Spleen (tissue), 11 donors: ENCODE measurements at regions not wholly inside any gene's neighbourhood (a gene's known extent, or its start where the extent isn't known, plus 50 kb on each side); places are given as distances from the start of the nearest gene placed in this dataset.

Source experiments
- DNase-seq: peaks from one replicate; pipeline ENCODE4 v3.0.0-alpha.2; 2020
- H3K27ac ChIP-seq, 8 donors: fragments of 200-600 bp; sonication (generic) in 7 of 8; 1 replicate in 4 of 8; 2 replicates in 4 of 8; pipeline versions ENCODE4 v1.5.0 to v1.8.0; 2016 to 2021; ENCODE audit warnings: inconsistent platforms in 4 of 8, mild to moderate bottlenecking in 4 of 8, moderate library complexity in 1 of 8
- H3K27me3 ChIP-seq, 7 donors: fragments of 200-600 bp; sonication (generic) in 6 of 7; replicated peaks in 1 of 7; 1 replicate in 4 of 7; 2 replicates in 3 of 7; pipeline versions ENCODE4 v1.5.0 to v1.8.0; 2016 to 2021; ENCODE audit warnings: inconsistent platforms in 3 of 7, mild to moderate bottlenecking in 1 of 7
- H3K36me3 ChIP-seq, 6 donors: fragments of 200-600 bp; sonication (generic) in 5 of 6; 1 replicate in 4 of 6; 2 replicates in 2 of 6; pipeline versions ENCODE4 v1.5.0 to v1.8.0; 2016 to 2021; ENCODE audit warnings: inconsistent platforms in 2 of 6
- H3K4me1 ChIP-seq, 6 donors: fragments of 200-600 bp; sonication (generic) in 5 of 6; 1 replicate in 3 of 6; 2 replicates in 3 of 6; pipeline versions ENCODE4 v1.5.0 to v1.8.0; 2016 to 2021; ENCODE audit warnings: inconsistent platforms in 3 of 6
- H3K4me3 ChIP-seq, 8 donors: fragments of 200-600 bp; sonication (generic) in 7 of 8; 1 replicate in 4 of 8; 2 replicates in 4 of 8; pipeline versions ENCODE4 v1.5.0 to v1.8.0; 2016 to 2021; ENCODE audit warnings: inconsistent platforms in 4 of 8, mild to moderate bottlenecking in 4 of 8, moderate library complexity in 2 of 8
- H3K9me3 ChIP-seq, 8 donors: fragments of 200-600 bp; sonication (generic) in 7 of 8; 1 replicate in 4 of 8; 2 replicates in 4 of 8; pipeline versions ENCODE4 v1.5.0 to v1.8.0; 2016 to 2021; ENCODE audit warnings: inconsistent platforms in 4 of 8
- CTCF ChIP-seq, 11 experiments: fragments of 200-600 bp in 7 of 11; fragments of 450-650 bp in 4 of 11; sonication (generic) in 4 of 11; IDR thresholded peaks in 8 of 11; conservative IDR thresholded peaks in 3 of 11; 1 replicate in 7 of 11; 2 replicates in 4 of 11; pipeline versions ENCODE4 v1.4.0 to v1.8.0; 2016 to 2021; ENCODE audit warnings: antibody characterized with exemption in 11 of 11, inconsistent platforms in 4 of 11, mild to moderate bottlenecking in 1 of 11
- POLR2A ChIP-seq, 3 donors: fragments of 450-650 bp; IDR thresholded peaks; one replicate each; pipeline ENCODE4 v1.5.1; 2017; ENCODE audit warnings: antibody characterized with exemption in 3 of 3, mild to moderate bottlenecking in 1 of 3
- POLR2AphosphoS5 ChIP-seq, 3 donors: sonication (generic); formaldehyde crosslinking; IDR thresholded peaks; one replicate each; pipeline ENCODE4 v1.5.1; 2017; ENCODE audit warnings: antibody characterized with exemption in 3 of 3
- WGBS, 5 donors: extraction: QIAGEN DNeasy Blood & Tissue Kit in 3 of 5; methylation state at CpG; one replicate each; pipeline versions ENCODE4 v1.1.5 to v1.1.7; 2013 to 2018; 5-methylcytosine and 5-hydroxymethylcytosine counted together
- intact Hi-C: fragments of 100-400 bp; cut with DNase I; formaldehyde crosslinking; loops from one replicate; pipeline ENCODE4 v1.15.0; 2023; ENCODE audit warnings: low total_unique reads
- donor health status: healthy with polysubstance abuse.
- donor health status: DM: no; HTN: no; CAD: no; lungs with moderate emphysema.
- donor health status: DM: no; HTN: no; CAD: no.
- donor health status: Bipolar disorder and iron deficiency.
- donor health status: healthy.
- donor health status: DM: no; HTN: no; CAD: no.
- donor health status: DM: yes; HTN: yes; CAD: no.

- no peak overlapping the region for H3K4me3 ChIP-seq
- H3K36me3 ChIP-seq: no peaks in the 10 kb centered on the region
- no peak overlapping the region for H3K27ac ChIP-seq
- TF ChIP-seq POLR2A (IDR thresholded peaks at IDR 0.05) (no peak), CTCF (IDR thresholded peaks at IDR 0.05 in 8 of 11, conservative IDR thresholded peaks at IDR 0.05 in 3 of 11) (no peak), POLR2AphosphoS5 (IDR thresholded peaks at IDR 0.05) (no peak)
- intact Hi-C loops: no loop called here
- peaks cover 0 to 13% (median 0%) of the 10 kb centered on the region in 6 donors for H3K4me1 ChIP-seq
- DNase-seq: no peak
- 0 to 95% (median 55%) methylated on average over 1 of the region's 1 CpG for WGBS, 5 donors
- no peaks in the 10 kb centered on the region for H3K9me3 ChIP-seq
- H3K27me3 ChIP-seq: peaks cover 0 to 11% (median 0%) of the 10 kb centered on the region in 7 donors
Measured at GRCh38 chr20:60126975-60127374, 168.8 kb downstream of the CDH26 start.

GRCh38 chr20:60131375-60131774, 173.2 kb downstream of the CDH26 start:
- 9 to 32% (median 21%) methylated on average over 6 of the region's 6 CpGs for WGBS, 5 donors
- no peak for DNase-seq

GRCh38 chr20:60132162-60132826, 174.1 kb downstream of the CDH26 start:
- 73 to 87% (median 80%) methylated on average over 8 of the region's 8 CpGs for whole genome bisulfite sequencing, 5 donors
- H3K36me3 ChIP-seq: no peaks in the 10 kb centered on the region
- peaks cover 0 to 3% (median 0%) of the 10 kb centered on the region in 7 donors for H3K27me3 ChIP-seq
- no peak overlapping the region for H3K4me3 ChIP-seq
- DNase-seq: no peak
- intact Hi-C loops: no loop called here
- no peaks in the 10 kb centered on the region for H3K9me3 ChIP-seq
- H3K4me1 ChIP-seq: peaks cover 0 to 32% (median 4%) of the 10 kb centered on the region in 6 donors
- TF ChIP-seq POLR2AphosphoS5 (IDR thresholded peaks at IDR 0.05) (no peak), POLR2A (IDR thresholded peaks at IDR 0.05) (no peak), CTCF (IDR thresholded peaks at IDR 0.05 in 8 of 11, conservative IDR thresholded peaks at IDR 0.05 in 3 of 11) (no peak)
- no peak overlapping the region for H3K27ac ChIP-seq

More at GRCh38 chr20:60131375-60131774, 173.2 kb downstream of the CDH26 start:
- H3K36me3 ChIP-seq: no peaks in the 10 kb centered on the region
- peaks cover 0 to 3% (median 0%) of the 10 kb centered on the region in 7 donors for H3K27me3 ChIP-seq
- no peak overlapping the region for H3K27ac ChIP-seq
- H3K9me3 ChIP-seq: no peaks in the 10 kb centered on the region
- H3K4me3 ChIP-seq: no peak overlapping the region
- intact Hi-C loops: no loop called here
- TF ChIP-seq POLR2A (IDR thresholded peaks at IDR 0.05): no peak
- TF ChIP-seq CTCF (IDR thresholded peaks at IDR 0.05 in 8 of 11, conservative IDR thresholded peaks at IDR 0.05 in 3 of 11): no peak
- TF ChIP-seq POLR2AphosphoS5 (IDR thresholded peaks at IDR 0.05): no peak
- peaks cover 0 to 24% (median 0%) of the 10 kb centered on the region in 6 donors for H3K4me1 ChIP-seq

- WGBS, 5 donors: 55 to 70% (median 63%) methylated on average over 14 of the region's 14 CpGs
- Histone ChIP-seq H3K9me3 (no peaks in the 10 kb centered on the region), H3K4me1 (peaks cover 0 to 39% (median 9%) of the 10 kb centered on the region in 6 donors), H3K4me3 (no peak overlapping the region), H3K27ac (no peak overlapping the region), H3K36me3 (no peaks in the 10 kb centered on the region), H3K27me3 (peaks cover 0 to 3% (median 0%) of the 10 kb centered on the region in 7 donors)
- intact Hi-C loops: no loop called here
- no peak for TF ChIP-seq POLR2A (IDR thresholded peaks at IDR 0.05)
- DNase-seq: no peak
Measured at GRCh38 chr20:60132827-60133670, 174.8 kb downstream of the CDH26 start.
